ENCODE measurements at regions not wholly inside any gene's neighbourhood (a gene's known extent, or its start where the extent isn't known, plus 50 kb on each side); places are given as distances from the start of the nearest gene placed in this dataset.

- TF ChIP-seq EZH2phosphoT487 (IDR thresholded peaks at IDR 0.05; ENCODE audit: low read depth) (no peak), CTCF (IDR thresholded peaks at IDR 0.05; ENCODE audit: low read depth, low read length) (peak; percentile 76)
- H3K9me3 ChIP-seq (ENCODE audit: insufficient read depth, low read length), result no peaks in the 10 kb centered on the region
Observed at GRCh38 chr2:59449274-59449673, 1104.2 kb downstream of the BCL11A start.

GRCh38 chr2:59440491-59440890, 1113.0 kb downstream of the BCL11A start:
- Histone ChIP-seq H4K20me1 (ENCODE audit: insufficient read depth, low read length) (no peaks in the 10 kb centered on the region), H3K9me3 (ENCODE audit: insufficient read depth, low read length) (no peaks in the 10 kb centered on the region), H2AFZ (ENCODE audit: low read depth, low read length) (no peak overlapping the region), H3K4me2 (ENCODE audit: low read length) (no peak overlapping the region), H3K4me3 (ENCODE audit: low read length) (no peak overlapping the region), H3K36me3 (replicated peaks; ENCODE audit: low read depth, low read length) (no peaks in the 10 kb centered on the region), H3K27ac (ENCODE audit: low read length) (no peak overlapping the region), H3K79me2 (ENCODE audit: low read length) (no peaks in the 10 kb centered on the region), H3K4me1 (ENCODE audit: low read length) (no peaks in the 10 kb centered on the region), H3K27me3 (ENCODE audit: low read depth, low read length) (no peaks in the 10 kb centered on the region), H3K9ac (ENCODE audit: low read length) (no peak overlapping the region)
- TF ChIP-seq CTCF (IDR thresholded peaks at IDR 0.05; ENCODE audit: low read depth, low read length), result no peak
- no peak for TF ChIP-seq EZH2phosphoT487 (IDR thresholded peaks at IDR 0.05; ENCODE audit: low read depth)

More at GRCh38 chr2:59449274-59449673, 1104.2 kb downstream of the BCL11A start:
- no peak overlapping the region for H3K4me3 ChIP-seq (ENCODE audit: low read length)
- H4K20me1 ChIP-seq (ENCODE audit: insufficient read depth, low read length), result no peaks in the 10 kb centered on the region
- no peak overlapping the region for H3K27ac ChIP-seq (ENCODE audit: low read length)
- H3K27me3 ChIP-seq (ENCODE audit: low read depth, low read length), result no peaks in the 10 kb centered on the region
- H2AFZ ChIP-seq (ENCODE audit: low read depth, low read length), result no peak overlapping the region
- H3K79me2 ChIP-seq (ENCODE audit: low read length), result no peaks in the 10 kb centered on the region
- peaks cover 7% of the 10 kb centered on the region for H3K4me1 ChIP-seq (ENCODE audit: low read length)
- H3K36me3 ChIP-seq (replicated peaks; ENCODE audit: low read depth, low read length), result no peaks in the 10 kb centered on the region
- no peak overlapping the region for H3K9ac ChIP-seq (ENCODE audit: low read length)
- no peak overlapping the region for H3K4me2 ChIP-seq (ENCODE audit: low read length)

- no peaks in the 10 kb centered on the region for H3K79me2 ChIP-seq (ENCODE audit: low read length)
- no peak overlapping the region for H2AFZ ChIP-seq (ENCODE audit: low read depth, low read length)
- no peak overlapping the region for H3K4me2 ChIP-seq (ENCODE audit: low read length)
- TF ChIP-seq EZH2phosphoT487 (IDR thresholded peaks at IDR 0.05; ENCODE audit: low read depth), result no peak
- no peak for TF ChIP-seq CTCF (IDR thresholded peaks at IDR 0.05; ENCODE audit: low read depth, low read length)
- no peaks in the 10 kb centered on the region for H3K4me1 ChIP-seq (ENCODE audit: low read length)
- no peaks in the 10 kb centered on the region for H4K20me1 ChIP-seq (ENCODE audit: insufficient read depth, low read length)
- H3K27ac ChIP-seq (ENCODE audit: low read length), result no peak overlapping the region
- no peaks in the 10 kb centered on the region for H3K27me3 ChIP-seq (ENCODE audit: low read depth, low read length)
- no peaks in the 10 kb centered on the region for H3K36me3 ChIP-seq (replicated peaks; ENCODE audit: low read depth, low read length)
- no peaks in the 10 kb centered on the region for H3K9me3 ChIP-seq (ENCODE audit: insufficient read depth, low read length)
- H3K4me3 ChIP-seq (ENCODE audit: low read length), result no peak overlapping the region
- no peak overlapping the region for H3K9ac ChIP-seq (ENCODE audit: low read length)
Observed at GRCh38 chr2:59435635-59436034, 1117.8 kb downstream of the BCL11A start.

- H3K9me3 ChIP-seq (ENCODE audit: insufficient read depth, low read length), result no peaks in the 10 kb centered on the region
- no peak overlapping the region for H3K4me2 ChIP-seq (ENCODE audit: low read length)
- H3K36me3 ChIP-seq (replicated peaks; ENCODE audit: low read depth, low read length), result no peaks in the 10 kb centered on the region
- no peak for TF ChIP-seq EZH2phosphoT487 (IDR thresholded peaks at IDR 0.05; ENCODE audit: low read depth)
- TF ChIP-seq CTCF (IDR thresholded peaks at IDR 0.05; ENCODE audit: low read depth, low read length), result no peak
- no peak overlapping the region for H3K9ac ChIP-seq (ENCODE audit: low read length)
- H4K20me1 ChIP-seq (ENCODE audit: insufficient read depth, low read length), result no peaks in the 10 kb centered on the region
- H3K27ac ChIP-seq (ENCODE audit: low read length), result no peak overlapping the region
- H3K27me3 ChIP-seq (ENCODE audit: low read depth, low read length), result no peaks in the 10 kb centered on the region
- no peaks in the 10 kb centered on the region for H3K79me2 ChIP-seq (ENCODE audit: low read length)
- H3K4me3 ChIP-seq (ENCODE audit: low read length), result no peak overlapping the region
- H2AFZ ChIP-seq (ENCODE audit: low read depth, low read length), result no peak overlapping the region
- no peaks in the 10 kb centered on the region for H3K4me1 ChIP-seq (ENCODE audit: low read length)
Observed at GRCh38 chr2:59428940-59429339, 1124.5 kb downstream of the BCL11A start.

Measured in OCI-LY3 (cell line).